GM20431 (cell line): ENCODE measurements at regions not wholly inside any gene's neighbourhood (a gene's known extent, or its start where the extent isn't known, plus 50 kb on each side); places are given as distances from the start of the nearest gene placed in this dataset.
"Not testable (repeated sequence)": the region's sequence is repeated elsewhere in the genome, so short reads cannot be mapped to it uniquely, and the experiment has no call there.

Source experiments
- in situ Hi-C: fragments of 300-500 bp; cut with MseI, MboI; formaldehyde crosslinking; loops from one replicate; pipeline ENCODE4 v1.15.0; 2020; ENCODE audit warnings: low sequenced_read_pairs; ENCODE audit not compliant: unreplicated experiment

DNA sequence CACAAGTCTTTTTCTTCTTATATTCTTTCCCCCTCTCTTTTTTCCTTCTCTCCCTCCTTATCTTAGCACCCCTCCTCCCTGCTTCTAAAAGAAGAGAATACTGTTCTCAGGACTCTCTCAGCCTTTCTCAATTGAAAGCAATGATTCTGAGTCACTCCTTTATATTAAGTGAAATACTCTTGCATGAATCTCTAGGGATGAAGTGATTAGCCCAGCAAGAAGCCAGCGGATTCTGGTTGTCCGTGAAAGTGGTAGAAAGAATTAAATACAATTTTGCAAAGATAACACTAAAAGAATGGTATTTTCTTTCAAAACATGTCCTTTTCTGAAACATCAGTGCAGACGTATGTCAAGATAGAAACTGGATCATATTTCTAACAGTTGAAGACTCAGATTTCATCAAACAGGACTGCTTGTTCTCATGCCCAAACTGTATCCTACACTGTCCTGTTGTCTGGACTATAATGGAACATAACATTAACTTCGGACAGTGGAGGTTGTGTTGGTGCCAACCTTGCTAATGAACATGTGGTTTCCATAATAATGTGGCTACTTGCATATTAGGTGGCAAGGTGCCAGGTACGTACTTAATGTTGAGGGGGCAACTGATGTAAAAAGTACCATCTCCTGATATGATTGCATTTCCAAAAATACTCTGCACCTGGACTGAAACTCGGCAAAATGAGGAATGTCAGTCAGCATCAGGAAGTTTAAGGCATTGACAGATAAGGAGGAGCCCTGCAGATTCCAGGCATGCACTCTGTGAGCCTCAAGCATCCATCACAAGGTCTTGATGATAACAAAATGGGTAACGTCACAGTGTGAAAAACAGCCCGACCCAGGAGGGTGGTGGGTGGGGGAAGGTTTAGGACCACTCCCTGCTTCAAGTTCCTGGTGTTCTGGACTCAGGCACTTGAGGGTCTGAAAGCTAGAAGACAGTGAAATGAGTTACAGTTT, 357.2 kb downstream of the DLEU7 start:
- in situ Hi-C loops, result no loop called here

DNA sequence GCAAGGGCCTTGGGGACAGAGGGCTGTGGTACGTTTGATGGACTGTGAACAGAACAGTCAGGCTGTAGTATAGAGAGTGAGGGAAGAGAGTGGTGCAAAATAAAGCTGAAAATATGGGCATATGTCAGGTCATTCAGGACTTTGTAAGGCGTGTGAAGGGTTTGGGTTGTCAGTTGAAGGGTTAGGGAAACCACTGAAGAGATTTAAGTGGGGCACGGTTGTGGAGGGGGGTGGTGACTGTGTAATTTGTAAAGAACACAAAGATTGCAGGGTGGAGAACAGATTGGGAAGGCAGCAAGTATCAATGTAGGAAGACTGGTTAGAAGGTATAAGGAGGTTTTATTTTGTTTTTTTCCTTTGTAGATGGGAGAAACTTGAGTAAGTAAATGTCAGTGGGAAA, 349.8 kb downstream of the DLEU7 start:
- in situ Hi-C loops, result no loop called here

DNA sequence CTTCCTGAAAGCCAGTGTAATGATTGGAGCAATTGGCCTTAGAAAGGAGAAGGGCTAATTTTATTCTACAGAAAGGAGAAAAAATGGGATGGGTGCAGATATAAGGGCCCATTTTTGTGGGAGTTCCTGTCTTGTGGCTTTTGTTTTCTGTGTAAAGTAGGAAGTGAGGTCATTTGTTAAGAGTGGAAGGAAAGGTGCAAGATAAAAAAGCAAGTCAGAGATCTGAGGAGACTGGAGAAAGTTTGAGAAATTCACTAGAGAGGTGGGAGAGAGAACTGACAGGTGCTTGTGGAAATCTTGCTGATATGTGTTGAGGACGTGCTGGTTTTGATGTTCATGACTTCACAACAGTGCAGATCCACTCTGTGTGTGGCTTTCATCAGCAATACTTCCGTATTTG, 349.4 kb downstream of the DLEU7 start:
- in situ Hi-C loops, result no loop called here

DNA sequence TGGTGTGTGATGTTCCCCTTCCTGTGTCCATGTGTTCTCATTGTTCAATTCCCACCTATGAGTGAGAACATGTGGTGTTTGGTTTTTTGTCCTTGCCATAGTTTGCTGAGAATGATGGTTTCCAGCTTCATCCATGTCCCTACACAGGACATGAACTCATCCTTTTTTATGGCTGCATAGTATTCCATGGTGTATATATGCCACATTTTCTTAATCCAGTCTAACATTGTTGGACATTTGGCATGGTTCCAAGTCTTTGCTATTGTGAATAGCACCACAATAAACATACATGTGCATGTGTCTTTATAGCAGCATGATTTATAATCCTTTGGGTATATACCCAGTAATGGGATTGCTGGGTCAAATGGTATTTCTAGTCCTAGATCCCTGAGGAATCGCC, 340.3 kb downstream of the DLEU7 start:
- in situ Hi-C loops, result not testable (repeated sequence)

DNA sequence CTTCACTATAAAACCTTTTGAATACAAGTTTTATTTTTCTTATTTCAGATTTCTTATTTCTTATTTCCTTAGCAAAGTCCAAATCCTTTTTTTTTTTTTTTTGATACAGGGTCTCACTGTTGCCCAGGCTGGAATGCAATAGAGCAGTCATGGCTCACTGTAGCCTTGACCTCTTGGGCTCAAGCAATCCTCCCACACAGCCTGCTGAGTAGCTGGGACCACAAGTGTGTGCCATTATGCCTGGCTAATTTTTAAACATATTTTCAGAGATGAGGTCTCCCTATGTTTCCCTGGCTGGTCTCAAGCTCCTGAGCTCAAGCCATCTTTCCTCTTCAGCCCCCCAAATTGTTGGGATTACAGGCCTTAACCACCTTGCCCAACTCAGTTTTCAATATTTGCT, 334.3 kb downstream of the DLEU7 start:
- in situ Hi-C loops, result no loop called here

DNA sequence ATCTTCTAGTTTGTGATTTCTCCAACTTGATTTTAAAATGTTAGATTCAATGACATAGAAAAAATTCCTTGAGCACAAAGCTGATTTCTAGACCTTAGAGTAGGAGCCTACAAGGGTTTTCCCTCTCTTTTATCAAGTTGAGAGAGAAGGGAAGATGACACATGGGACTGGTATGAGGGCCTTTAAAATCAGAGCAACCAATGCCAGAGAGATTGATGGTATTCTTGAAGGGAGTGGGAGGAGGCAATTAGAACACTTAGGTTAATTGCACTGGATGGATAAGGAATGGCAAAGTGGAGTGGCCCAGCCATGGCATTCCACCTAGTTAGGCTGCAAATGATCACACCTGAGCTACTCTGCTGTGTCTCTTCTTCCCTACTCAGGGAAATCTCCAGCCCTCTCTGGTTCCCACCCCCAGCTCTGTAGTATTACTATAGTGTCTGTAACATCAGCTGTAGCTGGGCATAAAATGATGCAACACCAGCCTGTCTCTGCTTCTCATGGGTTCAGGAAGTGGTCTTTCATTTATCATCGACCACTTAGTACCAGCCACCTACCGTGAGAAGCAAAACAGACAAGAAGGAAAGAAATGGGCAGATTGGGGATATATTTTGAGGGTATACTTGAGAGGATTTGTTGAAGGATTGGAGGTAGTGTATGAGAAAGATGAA, 333.6 kb downstream of the DLEU7 start:
- in situ Hi-C loops, result no loop called here

DNA sequence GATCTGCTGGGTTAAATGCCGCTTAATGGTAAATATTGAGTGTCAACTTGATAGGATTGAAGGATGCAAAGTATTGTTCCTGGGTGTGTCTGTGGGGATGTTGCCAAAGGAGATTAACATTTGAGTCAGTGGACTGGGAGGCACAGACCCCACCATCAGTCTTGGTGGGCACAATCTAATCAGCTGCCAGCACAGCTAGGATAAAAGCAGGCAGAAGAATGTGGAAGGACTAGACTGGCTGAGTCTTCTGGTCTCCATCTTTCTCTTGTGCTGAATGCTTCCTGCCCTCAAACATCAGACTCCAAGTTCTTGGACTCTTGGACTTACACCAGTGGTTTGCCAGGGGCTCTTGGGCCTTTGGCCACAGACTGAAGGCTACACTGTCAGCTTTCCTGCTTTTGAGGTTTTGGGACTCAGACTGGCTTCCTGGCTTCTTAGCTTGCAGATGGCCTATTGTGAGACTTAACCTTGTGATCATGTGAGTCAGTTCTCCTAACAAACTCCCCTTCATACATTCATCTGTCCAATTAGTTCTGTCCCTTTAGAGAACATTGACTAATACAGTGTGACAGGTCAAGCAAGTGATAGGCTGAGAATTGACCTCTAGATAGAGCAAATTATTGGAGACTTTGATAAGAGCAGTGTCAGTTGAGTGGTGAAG, 332.5 kb downstream of the DLEU7 start:
- in situ Hi-C loops, result not testable (repeated sequence)

DNA sequence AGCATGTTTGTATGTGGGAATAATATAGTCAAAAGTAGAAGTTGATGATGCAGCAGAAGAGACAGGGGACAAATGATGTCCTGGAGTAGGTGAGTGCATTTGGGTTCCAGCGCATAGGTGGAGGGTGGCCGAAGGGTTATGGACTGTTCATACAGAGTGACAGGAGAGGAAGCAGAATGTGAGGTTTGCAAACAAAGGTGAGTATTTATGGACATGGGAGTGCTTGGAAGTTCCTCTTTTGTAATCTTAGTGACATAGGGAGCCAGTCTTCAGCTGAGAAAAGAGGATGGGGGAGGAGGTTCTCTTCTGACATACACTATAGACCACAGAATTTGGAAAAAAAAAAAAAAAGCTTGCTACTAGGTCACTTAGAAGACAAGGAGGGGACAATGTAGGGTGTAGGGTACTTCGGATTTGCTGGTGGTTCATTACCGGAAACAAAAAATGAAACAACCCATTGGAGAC, 331.6 kb downstream of the DLEU7 start:
- in situ Hi-C loops, result no loop called here

DNA sequence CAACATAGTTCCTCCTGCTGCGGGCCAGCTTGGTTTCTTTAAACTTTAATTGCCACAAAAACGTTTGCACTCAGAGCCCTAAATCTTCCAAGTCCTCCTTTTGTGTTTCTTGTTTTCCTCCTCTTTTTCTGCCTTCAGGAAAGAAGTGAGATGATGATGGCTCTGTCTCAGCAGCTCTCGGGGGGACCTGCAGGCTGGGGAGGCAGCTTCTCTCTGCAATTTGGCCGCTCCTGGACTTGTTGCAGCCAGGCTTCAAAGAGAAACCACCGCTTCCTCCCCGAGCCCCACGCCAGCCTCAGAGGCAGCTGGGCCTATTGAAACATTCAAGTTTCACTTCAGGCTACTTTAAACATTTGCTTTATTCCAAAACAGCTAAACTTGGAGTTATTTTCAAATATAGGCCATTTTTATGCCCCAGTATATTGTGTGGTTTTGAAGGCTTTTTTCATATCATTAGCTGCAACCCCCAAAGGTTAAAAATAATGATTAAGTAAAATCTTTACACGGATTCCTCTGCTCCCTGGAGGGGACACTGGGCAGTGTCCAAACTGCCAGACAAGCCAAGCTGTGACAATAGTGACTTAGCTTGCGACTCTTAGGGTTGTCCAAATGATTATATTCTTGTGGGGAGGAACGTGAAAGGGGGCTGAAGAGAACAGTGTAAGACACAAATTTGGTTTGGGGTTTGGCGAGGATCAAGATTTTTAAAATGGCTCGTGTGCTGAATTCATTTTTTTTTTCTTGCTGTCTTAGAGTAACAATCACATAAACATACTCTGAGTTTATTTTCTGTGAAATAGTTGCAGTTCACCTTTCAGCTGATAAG, 330.8 kb downstream of the DLEU7 start:
- in situ Hi-C loops, result no loop called here

DNA sequence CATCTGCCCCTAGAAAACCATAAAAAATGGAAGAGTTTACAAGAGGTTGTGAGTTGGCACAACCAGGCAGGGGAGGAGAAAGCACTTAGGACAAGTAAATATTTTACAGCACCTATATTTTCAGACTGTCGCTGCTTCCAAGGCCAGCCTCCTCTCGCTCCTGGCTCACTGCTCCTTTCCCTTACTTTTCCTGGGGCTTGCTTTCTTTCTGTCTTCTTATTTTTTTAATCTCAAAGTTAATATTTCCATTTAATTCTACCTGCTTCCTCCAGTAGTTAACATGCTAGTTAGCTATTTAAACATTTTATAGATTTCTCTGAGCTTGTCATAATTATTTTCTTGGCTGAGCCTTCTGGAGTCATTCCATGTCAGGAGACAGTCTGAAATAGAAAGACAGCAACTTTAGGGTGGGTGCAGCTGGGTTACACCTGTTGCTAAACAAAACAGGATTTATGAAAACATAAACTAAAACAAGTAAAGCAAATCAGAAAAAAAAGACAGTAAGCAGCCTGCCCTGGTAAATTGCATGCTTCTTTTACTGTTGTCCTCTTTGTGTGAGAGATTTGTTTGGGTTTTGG, 330.1 kb downstream of the DLEU7 start:
- in situ Hi-C loops, result no loop called here

DNA sequence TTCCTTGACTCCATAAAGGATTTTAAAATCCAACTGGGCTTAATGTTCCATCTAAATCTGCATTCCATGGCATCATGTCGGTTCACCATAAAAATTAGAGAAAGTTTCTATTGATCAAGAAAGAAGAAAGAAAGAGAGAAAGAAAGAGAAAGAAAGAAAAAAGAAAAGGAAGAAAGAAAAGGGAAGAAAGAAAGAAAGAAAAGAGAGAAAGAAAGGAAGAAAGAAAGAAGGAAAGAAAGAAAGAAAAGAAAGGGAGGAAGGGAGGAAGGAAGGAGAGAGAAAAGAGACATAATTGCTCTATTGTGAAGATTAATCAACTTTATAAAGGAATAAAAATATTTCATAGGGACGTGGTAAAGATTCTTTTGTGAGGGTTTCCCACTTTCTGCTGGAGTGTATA, 329.2 kb downstream of the DLEU7 start:
- in situ Hi-C loops, result no loop called here

DNA sequence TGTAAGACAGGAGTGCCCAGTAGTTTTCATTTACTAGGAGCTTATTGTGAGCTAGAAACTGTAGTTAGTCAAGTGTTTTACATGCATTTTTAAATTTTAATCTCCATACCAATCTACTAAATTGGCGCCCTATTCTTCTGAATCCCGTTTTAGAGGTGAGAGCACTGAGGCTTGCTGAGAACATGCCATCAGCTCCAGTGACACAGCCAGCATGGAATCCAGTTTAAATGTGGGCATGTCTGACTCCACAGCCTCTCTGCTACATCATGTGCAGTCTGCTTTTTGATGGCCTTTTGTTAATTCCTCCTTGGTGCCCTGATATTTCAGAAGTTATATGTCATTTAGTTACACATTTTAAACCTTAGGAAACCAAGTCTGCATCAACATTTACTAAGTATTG, 325.4 kb downstream of the DLEU7 start:
- in situ Hi-C loops, result no loop called here

DNA sequence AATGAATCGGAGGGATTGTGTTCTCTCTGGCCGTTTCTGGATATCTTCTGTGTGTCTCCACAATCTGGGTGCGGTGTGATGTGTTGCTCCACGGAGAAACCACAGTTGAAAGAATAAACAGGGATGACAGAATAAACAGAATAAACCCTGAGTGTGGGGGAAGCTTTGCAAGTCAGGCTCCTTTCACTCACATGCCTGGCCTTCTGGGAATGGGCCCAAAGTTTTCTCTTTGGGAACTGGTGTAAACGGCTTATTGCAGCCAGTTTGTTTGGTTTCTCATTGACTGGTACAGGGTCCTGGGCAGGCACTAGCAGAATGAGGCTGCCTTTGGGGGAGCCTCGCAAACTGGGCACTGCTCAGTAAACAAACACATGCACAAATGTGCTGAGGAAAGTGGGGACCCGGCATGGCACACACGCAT, 324.7 kb downstream of the DLEU7 start:
- in situ Hi-C loops, result no loop called here

DNA sequence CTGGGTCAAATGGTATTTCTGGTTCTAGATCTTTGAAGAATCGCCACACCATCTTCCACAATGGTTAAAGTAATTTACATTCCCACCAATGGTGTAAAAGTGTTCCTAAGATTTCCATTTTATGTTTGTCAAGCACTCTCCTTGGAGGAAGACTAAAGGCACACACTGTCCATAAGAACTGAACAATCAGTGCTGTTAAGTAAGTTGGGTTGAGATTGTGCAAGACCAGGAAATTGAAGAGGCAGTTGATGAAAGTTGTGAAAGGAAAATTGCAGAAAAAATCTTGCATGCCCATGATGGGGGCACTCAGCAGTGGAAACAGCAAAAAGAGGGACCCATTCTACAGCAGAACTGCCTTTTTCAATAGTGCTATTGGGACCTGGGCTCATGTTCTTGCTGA, 323.6 kb downstream of the DLEU7 start:
- in situ Hi-C loops, result no loop called here

DNA sequence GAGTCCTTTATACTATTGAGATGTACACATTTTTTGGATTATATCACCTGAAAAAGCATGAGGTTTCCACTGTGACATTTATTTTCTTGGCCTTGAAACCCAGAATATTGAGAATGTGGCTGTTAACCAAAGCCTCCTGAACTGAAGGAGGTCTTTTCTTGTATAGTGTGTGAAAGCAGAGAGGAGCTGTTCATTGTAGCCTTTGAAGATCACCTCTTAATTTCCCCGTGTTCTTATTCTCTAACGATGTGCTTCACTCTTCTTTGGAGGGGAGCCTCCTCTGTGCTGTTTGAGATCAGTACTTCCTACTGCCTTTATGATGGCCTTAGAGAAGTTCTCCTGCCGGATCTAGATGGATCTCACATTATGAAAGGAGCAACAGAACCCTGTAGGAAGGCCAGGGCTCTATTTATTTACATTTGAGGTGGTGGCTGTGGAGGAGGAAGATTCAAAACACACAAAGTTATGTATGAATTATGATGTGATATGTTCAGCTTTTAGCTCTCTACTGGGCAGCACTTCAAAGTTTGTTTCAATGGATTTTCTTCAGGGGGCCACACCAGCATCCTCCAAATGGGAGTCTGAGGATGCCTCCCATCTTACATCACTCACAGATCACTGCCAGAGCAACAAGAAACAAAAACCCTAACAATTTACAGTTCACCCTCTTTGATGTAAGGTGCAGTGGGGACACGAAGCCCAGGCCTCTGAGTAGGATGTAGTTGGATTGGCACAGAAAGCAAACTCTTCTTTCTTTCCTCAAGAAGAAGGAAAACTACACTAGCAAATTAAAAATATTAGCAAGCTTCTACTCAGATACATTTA, 322.3 kb downstream of the DLEU7 start:
- in situ Hi-C loops, result no loop called here

DNA sequence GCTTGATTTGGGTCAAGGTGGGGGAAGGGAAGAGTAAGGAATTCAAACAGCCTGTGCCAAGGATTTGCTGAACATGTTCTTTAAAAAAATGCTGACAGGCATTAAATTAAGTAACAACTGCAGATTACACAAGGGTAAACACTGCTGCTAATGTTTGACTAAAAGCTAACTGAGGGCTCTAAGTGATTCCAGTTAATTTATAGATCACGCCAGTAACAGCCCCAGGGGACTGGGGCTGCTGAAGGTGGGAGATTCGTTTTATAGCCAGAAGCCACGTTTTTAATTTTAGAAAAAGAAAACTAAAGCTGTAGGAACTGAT, 321.7 kb downstream of the DLEU7 start:
- in situ Hi-C loops, result no loop called here

DNA sequence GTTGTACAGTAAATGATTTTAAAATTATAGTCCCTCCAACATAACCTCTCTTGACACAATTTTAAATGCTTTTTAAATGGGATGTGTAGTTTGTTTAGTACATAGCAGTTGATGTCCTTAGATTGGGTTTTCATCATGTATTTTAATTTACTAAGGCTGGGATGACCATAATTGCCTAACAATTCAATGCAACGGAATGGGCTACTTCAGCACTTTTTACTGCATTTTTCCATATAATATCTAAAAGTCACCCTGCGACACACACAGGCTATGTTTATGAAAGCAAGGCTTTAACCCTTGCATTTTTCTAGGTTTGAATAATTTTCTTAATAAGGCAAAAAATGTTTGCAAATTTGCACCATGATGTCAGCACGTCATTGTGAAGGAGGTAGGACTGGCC, 321.0 kb downstream of the DLEU7 start:
- in situ Hi-C loops, result no loop called here

DNA sequence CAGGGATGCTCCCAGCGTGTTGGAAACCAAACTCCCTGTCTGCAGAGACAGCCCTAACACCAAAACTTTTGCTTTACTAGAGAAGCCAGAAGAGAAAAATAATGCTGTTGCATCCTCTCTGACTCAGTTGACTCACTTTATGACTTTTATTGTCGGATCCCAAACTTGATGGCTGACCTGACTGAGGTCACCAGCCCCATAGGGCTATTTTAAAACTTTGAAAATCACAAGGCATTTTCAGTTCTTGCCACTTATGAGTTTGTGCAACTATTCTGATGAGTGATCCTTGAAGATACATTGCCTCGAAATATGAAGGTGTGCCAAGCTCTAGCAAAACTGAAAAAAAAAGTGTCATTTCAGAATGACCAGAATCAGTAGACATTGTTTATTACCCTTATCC, 320.2 kb downstream of the DLEU7 start:
- in situ Hi-C loops, result no loop called here

DNA sequence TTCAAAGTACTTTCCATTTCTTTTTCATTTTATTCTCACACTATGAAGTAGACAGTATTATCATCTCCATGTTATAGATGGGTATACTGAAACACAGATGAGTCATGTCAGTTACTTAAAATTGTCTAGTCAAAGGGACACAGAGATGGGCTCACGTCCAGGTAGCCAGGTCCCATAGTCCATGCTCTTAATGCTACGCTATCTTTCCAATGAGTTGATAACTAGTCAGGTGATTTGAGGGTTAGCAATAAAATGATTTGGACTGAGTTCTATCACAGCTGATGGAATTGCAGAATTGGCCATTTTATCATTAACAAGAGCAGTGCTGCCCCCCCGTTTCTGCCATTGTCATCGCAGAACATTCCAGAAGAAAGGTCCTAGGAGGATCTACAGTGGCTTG, 318.9 kb downstream of the DLEU7 start:
- in situ Hi-C loops, result no loop called here
